A549 (cell line): ENCODE measurements at regions not wholly inside any gene's neighbourhood (a gene's known extent, or its start where the extent isn't known, plus 50 kb on each side); places are given as distances from the start of the nearest gene placed in this dataset.

Experiments used
- ATAC-seq, 2 experiments: fragments of 200-7000 bp in 1 of 2; fragments of >200 bp in 1 of 2; cut with Nextera tagmentation in 1 of 2; cut with Tn5 transposase in 1 of 2; 3 replicates each; pipeline versions ENCODE4 v1.8.0 to v1.9.1; 2018 to 2020; ENCODE audit warnings: mild to moderate bottlenecking in 1 of 2, moderate library complexity in 1 of 2
- CTCF ChIA-PET: fragments of 300-600 bp; sonication (Branson Sonifier 250); formaldehyde crosslinking; extraction: SDS; loops from one replicate; lab custom pipeline; 2021; ENCODE audit warnings: antibody characterized with exemption, inconsistent platforms; lab: Yijun Ruan, JAX
- POLR2A ChIA-PET: fragments of 350-600 bp; formaldehyde crosslinking; extraction: SDS; loops from one replicate; lab custom pipeline; 2021; ENCODE audit warnings: antibody characterized with exemption, inconsistent platforms; lab: Yijun Ruan, JAX
- DNase-seq, 2 experiments: peaks; one replicate each; pipeline versions ENCODE4 v3.0.0 to v3.0.0-alpha.2; 2011 to 2016; ENCODE audit warnings: low read depth in 1 of 2, low spot score in 1 of 2
- FAIRE-seq: peaks from 2 replicates; lab custom pipeline; 2011; peaks lifted over from hg19 to GRCh38; lab: Jason Lieb, UNC
- H3K27ac ChIP-seq, 2 experiments: fragments of >200 bp; sonication (Bioruptor Twin); formaldehyde crosslinking; 3 replicates each; pipeline ENCODE4 v1.5.1; 2016 to 2017
- H3K4me1 ChIP-seq: fragments of >200 bp; sonication (Bioruptor Twin); formaldehyde crosslinking; 3 replicates; pipeline ENCODE4 v1.6.1; 2016
- H3K4me2 ChIP-seq: fragments of >200 bp; sonication (Bioruptor Twin); formaldehyde crosslinking; 3 replicates; pipeline ENCODE4 v1.6.1; 2016
- H3K4me3 ChIP-seq: fragments of >200 bp; sonication (Bioruptor Twin); formaldehyde crosslinking; 3 replicates; pipeline ENCODE4 v1.5.1; 2016
- H3K9me3 ChIP-seq: fragments of >200 bp; sonication (Bioruptor Twin); formaldehyde crosslinking; 3 replicates; pipeline ENCODE4 v1.6.1; 2016
- ATOH8 ChIP-seq: fragments of 250-450 bp; sonication (Bioruptor Pico); IDR thresholded peaks from 2 replicates; pipeline ENCODE4 v1.5.0; 2020; ENCODE audit warnings: low read depth, mild to moderate bottlenecking, moderate library complexity
- BCL3 ChIP-seq: fragments of >200 bp; sonication (Bioruptor Twin); formaldehyde crosslinking; IDR thresholded peaks from 3 replicates; pipeline ENCODE4 v1.6.1; 2016
- CBX2 ChIP-seq: fragments of 200-600 bp; sonication (generic); IDR thresholded peaks from 2 replicates; pipeline ENCODE4 v1.6.1; 2016; ENCODE audit warnings: low read depth, mild to moderate bottlenecking, borderline replicate concordance
- CBX8 ChIP-seq: fragments of 200-600 bp; sonication (generic); IDR thresholded peaks from 2 replicates; pipeline ENCODE4 v1.6.1; 2016
- EHF ChIP-seq: fragments of 250-450 bp; sonication (Bioruptor Pico); IDR thresholded peaks from 2 replicates; pipeline ENCODE4 v1.5.0; 2020; ENCODE audit warnings: mild to moderate bottlenecking
- HES2 ChIP-seq: fragments of >200 bp; sonication (Bioruptor Twin); formaldehyde crosslinking; IDR thresholded peaks from 2 replicates; pipeline ENCODE4 v1.6.1; 2016
- HEYL ChIP-seq: fragments of 250-450 bp; sonication (Bioruptor Pico); IDR thresholded peaks from 2 replicates; pipeline ENCODE4 v1.8.0; 2021; ENCODE audit warnings: mild to moderate bottlenecking, moderate library complexity
- HOXA7 ChIP-seq: fragments of 250-450 bp; sonication (Bioruptor Pico); IDR thresholded peaks from 2 replicates; pipeline ENCODE4 v1.5.0; 2020; ENCODE audit warnings: mild to moderate bottlenecking, moderate library complexity
- JUN ChIP-seq, 2 experiments: fragments of >200 bp; sonication (Bioruptor Twin); formaldehyde crosslinking; IDR thresholded peaks; 2 replicates in 1 of 2; 3 replicates in 1 of 2; pipeline ENCODE4 v1.6.1; 2016 to 2017
- MAFK ChIP-seq: fragments of 450-650 bp; IDR thresholded peaks from 2 replicates; pipeline ENCODE4 v1.6.1; 2014; ENCODE audit not compliant: partially characterized antibody
- MAX ChIP-seq: IDR thresholded peaks from 2 replicates; pipeline ENCODE4 v1.6.1; 2012
- NR3C1 ChIP-seq: fragments of >200 bp; sonication (Bioruptor Twin); formaldehyde crosslinking; IDR thresholded peaks from 3 replicates; pipeline ENCODE4 v1.6.1; 2017
- POLR2AphosphoS2 ChIP-seq: conservative IDR thresholded peaks from 2 replicates; pipeline ENCODE4 v1.6.1; 2012; ENCODE audit warnings: low read length, improper control_type of control experiment, inconsistent platforms
- RAD21 ChIP-seq, 2 experiments: fragments of >200 bp in 1 of 2; sonication (Bioruptor Twin) in 1 of 2; formaldehyde crosslinking in 1 of 2; IDR thresholded peaks in 1 of 2; conservative IDR thresholded peaks in 1 of 2; 2 replicates in 1 of 2; 3 replicates in 1 of 2; pipeline ENCODE4 v1.6.1; 2012 to 2018; ENCODE audit warnings: inconsistent platforms in 1 of 2
- RNF2 ChIP-seq: fragments of 200-600 bp; sonication (generic); IDR thresholded peaks from 2 replicates; pipeline ENCODE4 v1.6.1; 2016; ENCODE audit warnings: low read depth, mild to moderate bottlenecking, antibody characterized with exemption, moderate library complexity, borderline replicate concordance
- SMC3 ChIP-seq: fragments of >200 bp; sonication (Bioruptor Twin); formaldehyde crosslinking; IDR thresholded peaks from 3 replicates; pipeline ENCODE4 v1.6.1; 2018; ENCODE audit warnings: inconsistent platforms
- WGBS: methylation state at CpG from one replicate; pipeline ENCODE4 v1.1.6; 2017; ENCODE audit errors: missing lambda C conversion rate; 5-methylcytosine and 5-hydroxymethylcytosine counted together
- small RNA-seq, 6 experiments: library from RNA; depleted of rRNA; stranded (forward); fragments of <200 nt; gene quantifications; one replicate each; pipeline ENCODE3, GENCODE V24; 2012

- TF ChIP-seq BCL3 = no peak
- TF ChIP-seq ATOH8 (CRISPR knock-in tag) = no peak
- TF ChIP-seq CBX8 = no peak
- TF ChIP-seq JUN (IDR thresholded peaks at IDR 0.05) = no peak
- no peak for TF ChIP-seq RNF2
- no peak for TF ChIP-seq EHF (CRISPR knock-in tag)
- TF ChIP-seq HEYL (CRISPR knock-in tag) = no peak
- TF ChIP-seq RAD21 (conservative IDR thresholded peaks at IDR 0.05 in 1 of 2, IDR thresholded peaks at IDR 0.05 in 1 of 2) = no peak
- TF ChIP-seq HES2 = no peak
- TF ChIP-seq NR3C1 = no peak
- TF ChIP-seq CBX2 = no peak
- TF ChIP-seq POLR2AphosphoS2 = no peak
- no peak for TF ChIP-seq MAFK
- FAIRE-seq = no peak
- no peak for ATAC-seq
- 0% methylated on average over 2 of the region's 2 CpGs for WGBS
- Histone ChIP-seq H3K9me3 (no peaks in the 10 kb centered on the region), H3K4me1 (no peaks in the 10 kb centered on the region), H3K27ac (no peak overlapping the region), H3K4me3 (no peak overlapping the region), H3K4me2 (no peak overlapping the region)
- ChIA-PET POLR2A (no interaction called here), CTCF (no interaction called here)
- DNase-seq = no peak
These were observed 52.3 kb upstream of the UFL1 start for GRCh38 chr6:96469312-96469711.

- ATAC-seq = no peak
- no peaks in the 10 kb centered on the region for H3K4me1 ChIP-seq
- WGBS = 15% methylated on average over 2 of the region's 2 CpGs
- DNase-seq = no peak
- no peak overlapping the region for H3K4me2 ChIP-seq
- H3K4me3 ChIP-seq = no peak overlapping the region
- H3K9me3 ChIP-seq = no peaks in the 10 kb centered on the region
- TF ChIP-seq POLR2AphosphoS2 = no peak
- TF ChIP-seq SMC3 = no peak
- no peak for TF ChIP-seq MAX
- TF ChIP-seq HOXA7 (CRISPR knock-in tag) = no peak
- ChIA-PET CTCF (no interaction called here), POLR2A (no interaction called here)
- H3K27ac ChIP-seq = no peak overlapping the region
- no peak for FAIRE-seq
These were observed 51.3 kb upstream of the UFL1 start for GRCh38 chr6:96470296-96470695.

Small RNAs in the stretch of these regions (small RNA-seq; reads per million reads assigned to genes)
- gene RN7SL797P = 0 reads per million in 6 experiments
